Smooth muscle cell of the brain vasculature (primary cell): ENCODE measurements at regions not wholly inside any gene's neighbourhood (a gene's known extent, or its start where the extent isn't known, plus 50 kb on each side); places are given as distances from the start of the nearest gene placed in this dataset.

Source experiments
- DNase-seq: peaks from one replicate; pipeline ENCODE4 v3.0.0-alpha.2; 2012; ENCODE audit warnings: low read depth, low spot score

DNA sequence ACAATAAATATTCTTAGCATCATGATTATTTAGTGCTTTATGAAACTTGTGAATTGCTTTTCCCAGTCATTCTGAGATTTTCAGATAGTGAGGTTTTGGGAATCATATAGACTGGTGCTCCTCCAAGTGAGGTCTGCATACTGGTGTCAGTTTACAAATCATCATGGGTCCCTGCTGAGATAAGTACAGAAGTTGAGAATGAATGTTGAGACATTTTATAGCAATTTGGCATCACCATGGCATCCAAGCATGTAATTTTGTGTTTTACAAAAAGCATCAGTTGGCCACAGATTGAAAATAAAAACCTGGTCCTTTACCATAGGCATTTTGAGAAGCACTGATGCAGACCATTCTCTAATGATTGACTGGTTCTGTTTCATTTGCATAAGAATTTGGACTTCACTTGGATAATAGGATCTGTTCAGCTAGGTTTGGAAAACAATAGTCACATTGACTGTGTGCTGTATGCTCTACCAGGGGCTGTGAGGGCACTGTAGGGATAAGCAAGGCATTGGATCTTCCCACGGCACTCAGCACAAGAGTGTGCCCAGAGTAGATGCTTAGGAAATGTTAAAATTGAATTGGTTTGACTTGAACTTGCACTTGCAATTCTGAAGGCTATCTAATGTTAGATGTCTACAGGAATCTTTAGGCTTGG is 79.0 kb upstream of the JUN start:
- DNase-seq, result no peak

DNA sequence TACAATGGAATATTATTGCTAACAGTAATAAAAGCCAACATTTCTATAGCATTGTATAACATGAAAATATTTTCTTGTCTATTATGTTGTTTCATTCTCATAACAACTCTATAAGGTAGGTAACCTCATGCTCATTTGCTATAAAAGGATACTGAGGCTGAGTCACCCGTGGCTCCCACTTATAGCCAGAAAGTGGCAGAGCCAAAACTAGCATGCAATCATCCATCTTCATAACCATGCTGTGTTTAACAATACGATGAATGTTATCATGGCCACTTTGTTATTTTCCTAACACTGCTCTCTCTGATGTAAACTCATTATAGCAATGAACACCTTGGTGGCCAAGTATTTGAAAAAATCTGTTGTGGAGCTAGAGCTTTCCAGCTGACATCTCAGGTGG is 80.8 kb upstream of the JUN start:
- no peak for DNase-seq

DNA sequence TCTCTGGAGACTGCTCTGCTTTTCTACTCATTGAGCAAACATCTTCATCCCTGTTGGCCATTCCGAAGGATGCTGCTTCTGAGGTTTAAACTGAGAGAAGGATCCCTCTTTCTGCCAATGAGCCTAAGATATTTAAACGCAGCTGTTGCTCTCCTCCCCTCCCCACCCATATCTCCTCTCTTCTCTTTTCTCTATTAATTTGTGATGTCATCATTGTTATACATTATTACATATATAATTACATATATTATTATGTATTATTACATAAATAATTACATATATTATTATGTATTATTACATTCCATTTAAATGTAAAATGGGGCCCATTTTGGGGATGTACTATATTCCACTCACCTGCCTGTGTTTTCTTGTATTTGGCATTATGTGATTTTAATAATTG is 82.7 kb upstream of the JUN start:
- no peak for DNase-seq

DNA sequence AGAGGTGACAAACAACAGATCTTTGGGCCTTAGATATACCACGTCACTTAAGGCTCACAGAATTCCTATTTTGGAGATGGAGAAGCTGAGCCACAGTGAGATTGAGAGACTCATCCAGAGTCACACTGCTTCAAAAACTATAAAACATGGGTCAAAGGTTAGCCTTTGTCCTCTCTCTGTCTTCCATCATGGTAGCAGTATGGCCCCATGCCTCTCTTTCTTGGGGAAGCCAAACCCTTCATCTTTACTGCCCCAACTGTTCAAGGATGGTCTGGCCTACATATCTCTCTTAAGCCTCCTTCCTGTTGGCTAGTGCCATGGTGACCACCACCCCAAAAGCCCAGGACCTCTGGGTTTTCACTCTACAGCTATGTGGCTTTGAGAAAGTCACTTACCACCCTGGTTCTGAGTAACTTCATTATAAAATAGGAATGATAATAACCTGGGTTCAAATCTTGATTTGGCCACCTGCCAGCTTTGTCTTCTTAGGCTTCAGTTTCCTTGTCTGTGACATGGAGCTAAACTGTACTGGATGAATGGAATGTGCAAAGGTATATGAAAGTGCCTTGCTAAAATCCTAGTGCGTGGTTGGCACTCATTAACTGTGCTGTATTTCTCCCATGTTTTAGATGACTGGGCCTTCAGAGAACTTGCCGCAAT is 85.9 kb upstream of the JUN start:
- DNase-seq, result no peak

DNA sequence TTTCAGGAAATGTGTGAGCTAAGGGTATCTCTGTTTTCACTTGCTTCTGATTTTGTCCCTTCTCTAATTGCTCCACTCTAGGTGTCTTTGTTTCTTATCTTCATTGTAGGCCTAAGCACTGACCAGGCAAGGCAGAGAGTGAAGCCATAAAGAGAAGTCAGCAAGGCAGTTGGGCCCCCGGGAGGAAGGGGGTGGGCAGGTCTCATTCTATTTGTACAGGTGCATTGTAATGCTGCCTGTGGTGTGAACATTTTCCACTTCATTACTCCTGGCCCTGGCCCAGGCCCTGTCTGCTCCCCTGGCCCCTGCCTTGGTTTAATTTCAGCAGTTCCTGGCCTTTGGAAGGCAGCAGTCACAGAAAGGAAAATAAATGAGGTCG is 86.4 kb upstream of the JUN start:
- DNase-seq, result no peak

DNA sequence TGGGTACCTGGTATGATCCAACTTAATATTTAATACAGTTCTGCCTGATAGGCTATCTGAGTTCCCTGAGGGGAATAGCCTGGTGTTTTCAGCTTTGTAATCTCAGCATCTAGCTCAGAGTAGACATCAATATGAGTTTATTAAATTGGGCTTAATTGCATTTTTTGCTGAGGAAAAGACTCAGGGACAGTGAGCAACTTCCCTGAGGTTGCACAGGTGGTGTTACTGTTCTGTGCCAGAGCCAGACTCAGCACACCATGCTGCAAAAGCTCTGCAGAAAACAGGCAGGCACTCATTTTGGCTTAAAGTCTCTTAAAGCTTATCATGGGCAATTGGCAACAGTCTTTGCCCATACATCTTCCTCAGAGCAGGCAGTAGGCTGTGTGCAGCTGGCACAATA is 90.5 kb upstream of the JUN start:
- no peak for DNase-seq

DNA sequence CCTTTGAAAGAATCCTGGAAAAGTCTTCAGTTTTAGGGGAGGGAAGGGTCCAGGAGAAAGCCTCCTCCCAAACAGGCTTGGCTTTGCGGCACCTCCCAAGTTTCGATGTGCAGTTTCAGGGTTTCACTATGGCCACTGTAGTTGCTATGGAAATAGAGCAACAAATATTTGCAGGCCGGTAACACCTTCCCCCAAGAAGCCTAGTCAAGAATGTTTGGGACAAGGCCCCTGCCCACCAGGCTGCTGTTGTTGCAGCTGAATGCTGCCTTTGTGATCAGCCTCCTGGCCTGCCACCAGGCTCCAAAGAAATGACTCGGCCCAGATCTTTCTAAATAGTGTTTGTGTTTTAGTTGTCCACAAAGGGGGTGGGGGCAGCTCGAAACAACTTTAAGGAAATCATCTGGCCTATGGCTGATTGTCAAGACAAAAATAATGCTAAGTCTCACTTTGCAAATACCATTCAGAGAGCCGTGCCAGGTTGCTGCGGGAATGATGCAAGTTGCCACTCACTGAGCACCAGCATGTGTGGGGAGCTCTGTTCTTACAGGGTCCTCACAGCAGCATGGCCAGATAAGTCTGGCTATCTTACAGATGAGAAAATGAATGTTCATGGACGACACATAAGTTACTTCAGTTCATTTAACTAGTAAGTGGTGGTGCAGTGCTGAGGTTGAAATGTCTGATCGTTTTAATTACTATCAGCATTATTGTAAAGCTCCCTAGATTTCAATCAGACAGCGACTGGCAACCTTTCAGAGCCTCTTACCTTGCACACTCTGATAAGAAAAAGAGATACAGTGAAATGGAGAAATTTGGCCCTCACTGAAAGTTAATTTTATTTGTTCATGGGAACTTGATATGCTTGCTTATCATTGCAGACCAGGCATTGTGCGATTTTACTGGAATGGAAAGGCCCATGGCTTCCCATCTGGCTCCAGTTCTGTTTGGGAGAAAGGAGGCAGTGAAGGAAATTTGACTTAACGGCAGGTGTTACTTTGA is 91.2 kb upstream of the JUN start:
- DNase-seq, result no peak

DNA sequence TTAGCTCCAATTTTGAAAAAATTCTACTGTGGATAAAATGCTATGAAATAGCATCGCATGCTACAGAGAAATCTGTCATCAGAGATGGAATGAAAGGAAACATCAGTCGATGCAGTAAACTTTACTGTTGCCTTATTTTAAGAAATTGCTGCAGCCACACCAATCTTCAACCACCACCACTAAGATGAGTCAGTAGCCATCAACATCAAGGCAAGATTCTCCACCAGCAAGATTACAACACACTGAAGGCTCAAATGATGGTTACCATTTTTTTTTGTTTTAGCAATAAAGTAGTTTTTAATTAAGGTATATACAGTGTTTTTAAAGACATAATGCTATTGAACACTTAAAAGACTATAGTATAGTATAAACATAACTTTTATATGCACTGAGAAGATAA is 95.6 kb upstream of the JUN start:
- no peak for DNase-seq

DNA sequence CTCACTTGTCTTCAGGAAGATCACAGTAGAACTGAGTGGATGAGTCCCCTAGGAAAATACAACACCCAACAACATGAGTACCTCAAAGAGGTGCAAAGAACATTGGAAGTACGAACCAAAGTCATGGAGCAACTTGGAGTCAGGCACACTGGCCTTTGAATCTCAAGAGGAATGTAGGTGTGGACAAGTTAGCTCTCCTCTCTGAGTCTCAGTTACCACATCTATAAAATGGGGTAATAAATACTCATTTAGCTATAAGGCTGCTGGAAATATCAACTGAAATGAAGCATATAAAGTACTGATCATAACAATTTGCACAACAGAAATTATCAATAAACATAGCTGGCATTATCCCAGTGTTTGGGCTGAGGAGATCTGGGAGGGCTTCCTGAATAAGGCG is 96.7 kb upstream of the JUN start:
- no peak for DNase-seq

DNA sequence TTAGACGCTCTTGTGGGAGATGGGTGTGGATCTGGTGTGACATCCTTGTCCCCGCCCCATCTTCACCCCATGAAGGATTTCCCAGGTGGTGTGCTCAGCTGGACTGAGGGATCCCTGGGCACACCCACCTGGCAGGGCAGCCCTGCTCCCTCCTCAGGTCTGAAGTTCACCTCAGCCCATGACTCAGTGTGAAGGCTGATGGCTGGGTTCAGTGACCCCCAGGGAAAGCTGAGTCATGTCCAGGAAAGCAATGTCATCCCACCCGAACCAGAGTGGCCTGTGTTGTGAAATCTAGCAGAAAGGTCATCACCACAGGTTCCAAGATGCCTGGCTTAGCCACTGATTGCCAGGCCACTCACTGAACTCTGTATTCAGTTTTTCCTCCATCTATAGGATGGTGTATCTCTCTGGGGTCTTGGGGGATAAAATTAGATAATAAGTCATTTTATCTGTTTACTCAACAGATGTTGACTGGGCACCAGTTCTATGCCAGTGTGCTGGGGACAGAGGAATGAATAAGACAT is 97.7 kb upstream of the JUN start:
- no peak for DNase-seq

DNA sequence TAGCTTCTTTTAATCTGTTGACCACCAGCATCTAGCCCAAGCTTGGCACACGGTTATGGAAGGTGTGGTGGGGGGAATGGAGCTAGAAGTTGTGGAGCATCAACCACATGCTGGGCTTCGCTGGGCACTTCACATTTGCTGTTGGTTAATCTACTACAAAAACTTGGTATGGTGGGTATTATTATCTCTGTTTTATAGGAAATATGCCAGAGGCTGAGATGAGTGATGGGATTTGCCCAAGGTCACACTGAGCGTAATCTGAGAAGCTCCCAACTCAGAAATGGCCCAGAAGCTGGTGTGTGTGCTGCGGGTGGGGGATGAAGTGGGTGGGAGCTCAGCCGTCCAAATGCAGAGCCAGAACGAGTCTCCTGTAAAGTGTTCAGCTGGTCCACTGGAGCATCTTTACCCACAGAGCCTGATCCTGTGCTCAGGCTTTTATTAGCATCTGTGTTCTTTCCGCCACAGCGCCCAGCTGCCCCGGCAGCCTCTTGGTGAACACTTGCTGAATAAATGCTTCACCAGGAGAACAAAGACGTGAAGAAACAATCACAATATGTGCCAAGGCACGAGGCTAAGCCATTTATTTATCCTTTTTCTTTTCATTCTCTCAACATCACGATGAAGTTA is 98.6 kb upstream of the JUN start:
- no peak for DNase-seq

DNA sequence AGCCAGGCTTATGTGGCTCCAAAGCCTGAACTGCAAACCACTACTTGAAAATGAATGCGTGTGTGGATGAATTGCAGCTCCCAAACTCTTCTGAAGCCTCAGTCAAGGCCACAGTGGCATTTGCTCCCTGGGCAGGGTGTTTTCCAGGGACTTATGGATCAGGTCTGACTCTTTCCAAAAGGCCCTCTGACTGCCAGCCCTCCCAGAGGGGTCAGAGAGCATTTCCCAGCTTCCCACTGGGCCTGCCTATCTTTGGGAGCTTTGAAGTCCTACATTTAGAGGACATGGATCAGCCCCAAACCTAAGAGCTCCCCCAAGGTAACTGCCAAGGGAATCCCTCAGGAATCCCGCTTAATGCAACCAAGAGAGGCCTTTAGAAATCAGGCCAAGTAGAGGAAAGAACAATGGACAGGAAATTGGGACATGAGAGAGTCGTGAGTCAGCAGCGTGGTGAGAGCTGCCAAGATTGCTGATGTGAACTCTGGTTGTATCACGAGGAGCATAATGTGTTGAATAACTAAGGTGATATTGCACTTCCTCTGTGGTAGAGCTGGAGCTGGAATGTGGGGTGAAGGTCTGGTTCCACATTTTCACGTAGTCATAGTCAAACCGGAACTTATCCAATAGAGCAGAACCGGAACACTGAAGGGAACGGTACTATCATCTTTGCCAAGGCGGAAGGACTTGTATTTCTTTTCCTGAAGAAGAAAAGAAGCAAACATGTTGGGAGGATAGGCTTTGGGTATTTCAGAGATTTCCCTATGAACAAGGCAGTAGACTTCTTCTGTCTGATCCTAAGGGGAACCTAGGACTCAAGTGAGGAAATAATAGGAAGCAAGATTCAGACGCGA is 99.4 kb upstream of the JUN start:
- no peak for DNase-seq

DNA sequence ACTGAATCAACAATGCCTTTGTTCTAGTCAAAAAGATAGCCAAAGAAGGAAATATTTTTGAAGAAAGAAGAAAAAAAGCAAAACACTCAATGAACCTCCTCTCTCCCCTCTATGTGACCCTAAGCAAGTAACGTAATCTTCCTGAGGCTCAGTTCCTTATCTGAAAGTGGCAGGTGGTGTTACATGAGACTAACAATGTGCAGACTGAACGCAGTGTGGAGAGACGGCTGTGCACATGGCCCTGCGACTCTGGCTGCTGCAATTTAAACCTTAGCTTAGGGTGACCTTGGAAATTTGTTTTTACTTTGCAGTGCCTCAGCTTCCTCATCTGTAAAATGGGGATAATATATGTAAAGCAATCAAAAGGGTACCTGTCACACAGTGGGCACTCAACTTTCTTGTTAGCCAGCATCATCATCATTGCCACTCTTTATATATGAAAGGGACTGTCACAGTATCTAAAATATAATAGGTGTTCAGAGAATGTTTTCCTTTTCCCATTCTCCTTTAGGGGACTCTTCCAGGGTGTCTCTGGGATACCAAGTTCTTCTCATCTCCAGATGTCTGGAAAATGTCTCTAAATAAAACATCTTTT is 100.1 kb upstream of the JUN start:
- DNase-seq, result no peak

DNA sequence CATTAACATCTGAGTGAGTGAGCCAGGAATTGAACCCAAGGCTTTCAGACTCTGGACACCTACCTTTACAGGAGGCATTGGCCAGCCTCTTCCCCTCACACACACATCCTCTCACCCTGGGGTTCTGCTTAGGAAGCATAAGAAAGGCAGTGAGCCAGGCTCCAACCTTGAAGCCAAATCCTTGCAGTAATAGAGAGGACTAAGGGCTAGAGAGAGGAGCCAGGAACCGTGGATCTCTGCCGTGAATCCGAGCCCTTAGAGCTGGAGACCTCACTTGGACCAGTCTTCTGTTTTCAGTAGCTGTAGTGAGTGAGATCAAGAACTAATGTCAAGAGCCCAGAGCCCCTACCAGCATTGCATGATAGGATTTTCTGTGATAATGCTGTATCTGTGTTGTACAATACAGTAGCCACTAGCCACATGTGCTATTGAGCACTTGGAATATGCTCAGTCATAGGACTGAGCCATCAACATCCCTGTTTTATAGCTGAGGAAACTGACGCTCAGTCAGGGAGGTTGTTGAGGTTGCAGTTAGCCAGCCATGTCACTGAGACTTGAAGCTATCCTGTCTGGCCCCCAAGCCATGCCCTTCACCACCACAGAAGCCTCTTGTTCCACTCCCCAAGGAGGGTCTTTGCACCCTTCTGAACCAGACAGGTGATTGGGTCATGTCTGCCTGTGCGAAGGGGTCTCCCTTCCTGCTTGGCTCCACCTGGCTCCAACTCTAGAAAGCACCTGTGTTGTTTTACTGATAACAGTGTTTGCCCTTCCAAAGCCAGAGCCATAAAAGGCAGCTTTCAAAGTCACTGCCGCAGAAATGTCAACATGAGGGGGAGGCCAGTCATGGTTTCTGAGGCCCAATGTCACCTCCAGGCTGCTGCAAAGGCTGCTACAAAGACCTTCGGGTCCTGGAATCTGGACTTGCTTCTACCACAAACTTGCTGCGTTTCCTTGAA is 101.1 kb upstream of the JUN start:
- DNase-seq, result no peak

DNA sequence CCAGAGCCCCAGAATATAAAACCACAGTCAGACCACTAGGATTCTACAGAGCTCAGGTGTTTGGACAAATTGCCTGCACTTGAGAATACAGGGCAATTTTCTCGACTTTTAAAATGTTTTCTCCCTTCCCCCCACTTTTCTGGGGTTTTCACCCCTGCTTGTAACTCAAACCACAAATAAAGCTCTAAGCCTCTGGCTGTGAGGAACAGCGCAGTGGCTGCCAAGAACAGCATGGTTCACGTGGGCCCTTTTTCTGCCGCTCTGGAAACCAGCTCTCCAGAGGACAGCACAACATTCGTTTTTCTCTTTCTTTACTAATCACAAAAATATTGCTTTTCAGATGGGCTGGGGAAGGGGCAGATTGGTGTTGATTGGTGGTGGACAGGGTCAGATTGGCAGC is 102.2 kb upstream of the JUN start:
- DNase-seq, result no peak

DNA sequence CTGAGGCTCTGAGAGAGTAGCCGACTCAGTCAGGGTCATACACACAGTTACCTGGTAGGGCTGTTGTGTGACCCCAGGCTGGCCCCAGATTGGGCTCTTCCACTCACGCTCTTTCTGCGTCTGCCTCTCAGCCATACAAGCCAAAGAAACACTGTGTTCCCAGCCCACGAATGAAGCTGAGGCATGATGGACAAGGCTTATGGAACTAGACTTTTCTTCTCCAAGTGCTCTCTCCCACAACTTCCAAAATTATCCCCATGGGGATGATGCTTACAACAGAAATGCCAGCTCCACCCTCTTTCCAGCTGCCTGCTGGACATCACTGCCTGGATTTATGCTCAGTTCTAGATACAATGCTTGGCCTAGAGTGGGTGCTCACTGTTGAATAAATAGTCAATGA is 102.8 kb upstream of the JUN start:
- DNase-seq, result no peak

DNA sequence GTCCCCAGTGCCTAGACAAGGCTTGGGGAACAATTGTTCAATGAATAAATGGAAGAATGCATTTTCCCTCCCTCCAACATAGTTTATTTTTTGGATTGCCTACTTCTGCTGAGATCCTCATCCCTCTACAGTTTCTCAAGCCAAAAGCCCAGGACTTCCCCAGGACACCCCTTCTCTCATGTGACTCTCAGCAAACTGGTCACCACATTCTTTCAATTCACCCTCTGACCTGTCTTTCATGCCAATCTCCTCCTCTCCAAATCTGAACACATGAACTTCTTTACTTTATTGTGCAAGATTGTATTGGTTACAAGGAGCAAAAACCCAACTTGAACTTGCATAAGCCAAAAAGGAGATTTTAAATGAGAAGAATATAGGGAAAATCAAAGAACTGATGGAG is 103.2 kb upstream of the JUN start:
- DNase-seq, result no peak

DNA sequence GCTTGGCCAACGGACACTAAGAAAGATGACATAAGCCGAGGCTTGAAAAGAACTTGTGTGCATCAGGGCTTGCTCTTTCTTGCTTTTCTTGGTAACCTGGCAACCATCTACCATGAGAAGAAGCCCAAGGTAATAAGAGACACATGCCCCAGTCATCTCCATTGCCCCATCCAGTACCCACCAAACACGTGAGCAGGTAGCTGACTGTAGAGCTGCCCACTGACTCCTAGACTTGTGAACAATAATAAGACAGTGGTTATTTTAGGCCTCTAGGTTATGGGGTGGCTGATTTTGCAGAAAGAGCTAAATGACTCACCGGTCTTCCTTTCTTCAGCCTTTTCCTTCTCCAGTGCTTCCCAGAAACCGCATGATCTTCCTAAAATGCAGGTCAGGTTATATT is 105.0 kb upstream of the JUN start:
- DNase-seq, result no peak

DNA sequence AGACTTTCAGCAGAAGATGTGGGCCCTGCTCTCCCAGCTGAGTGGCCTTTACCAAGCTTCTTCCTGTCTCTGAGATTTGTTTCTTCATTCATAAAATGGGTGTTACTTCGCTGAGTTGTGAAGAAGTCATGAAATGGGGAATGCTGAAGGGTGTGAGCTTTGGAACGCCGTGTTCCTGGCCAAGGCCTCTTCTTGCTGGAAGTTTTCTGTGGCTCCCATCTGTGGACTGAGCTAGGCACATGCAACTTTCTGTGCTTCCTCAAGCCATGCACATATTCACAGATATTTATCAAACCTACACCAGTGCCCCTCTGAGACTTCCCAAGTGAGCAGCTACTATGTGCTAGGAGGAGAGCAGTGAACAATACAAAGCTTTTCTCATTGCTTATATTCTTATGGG is 106.3 kb upstream of the JUN start:
- no peak for DNase-seq

DNA sequence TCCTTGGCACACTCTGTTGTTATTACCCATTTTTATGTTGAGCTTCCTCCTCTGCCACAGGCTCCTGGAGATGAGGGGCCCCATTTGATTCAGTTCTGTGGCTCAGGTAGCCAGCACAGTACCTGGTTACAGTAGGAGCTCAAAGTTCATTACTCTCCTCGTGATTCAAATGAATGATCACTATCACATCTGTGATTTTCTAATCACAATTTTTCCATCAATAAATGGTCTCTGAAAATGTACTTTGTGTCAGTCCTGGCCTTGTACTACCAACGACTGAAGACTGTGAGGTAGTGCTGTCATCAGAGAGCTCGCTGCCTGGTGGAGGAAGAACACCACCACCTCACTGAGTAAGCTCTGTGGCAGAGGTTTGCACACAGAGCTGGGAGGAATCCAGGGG is 106.8 kb upstream of the JUN start:
- DNase-seq, result no peak
